Activated naive CD4-positive, alpha-beta T cell treated with anti-CD3 and anti-CD28 coated beads, Interleukin-2, amount 10 ng/mL, durations not matched to agents 7 days and 5 days (primary cell): ENCODE measurements at regions not wholly inside any gene's neighbourhood (a gene's known extent, or its start where the extent isn't known, plus 50 kb on each side); places are given as distances from the start of the nearest gene placed in this dataset.

Experiments
- CTCF ChIA-PET: fragments of 350-600 bp; sonication (Branson Sonifier 250); formaldehyde crosslinking; loops from one replicate; lab custom pipeline; 2021; ENCODE audit warnings: antibody characterized with exemption; lab: Charles Lee
- DNase-seq: peaks from one replicate; pipeline ENCODE4 v3.0.0-alpha.2; 2020
- H3K27ac Mint-ChIP-seq: one replicate; pipeline ENCODE4 v1.8.0; 2021; ENCODE audit warnings: mild to moderate bottlenecking, moderate library complexity, mixed read lengths
- H3K27me3 Mint-ChIP-seq: one replicate; pipeline ENCODE4 v1.8.0; 2021; ENCODE audit warnings: mild to moderate bottlenecking, mixed read lengths
- H3K36me3 Mint-ChIP-seq: one replicate; pipeline ENCODE4 v1.8.0; 2021; ENCODE audit warnings: mixed read lengths
- H3K4me1 Mint-ChIP-seq: one replicate; pipeline ENCODE4 v1.8.0; 2021; ENCODE audit warnings: mixed read lengths
- H3K4me3 Mint-ChIP-seq: one replicate; pipeline ENCODE4 v1.8.0; 2021; ENCODE audit warnings: mild to moderate bottlenecking, moderate library complexity, mixed read lengths
- H3K9me3 Mint-ChIP-seq: one replicate; pipeline ENCODE4 v1.8.0; 2021; ENCODE audit warnings: mixed read lengths

DNA sequence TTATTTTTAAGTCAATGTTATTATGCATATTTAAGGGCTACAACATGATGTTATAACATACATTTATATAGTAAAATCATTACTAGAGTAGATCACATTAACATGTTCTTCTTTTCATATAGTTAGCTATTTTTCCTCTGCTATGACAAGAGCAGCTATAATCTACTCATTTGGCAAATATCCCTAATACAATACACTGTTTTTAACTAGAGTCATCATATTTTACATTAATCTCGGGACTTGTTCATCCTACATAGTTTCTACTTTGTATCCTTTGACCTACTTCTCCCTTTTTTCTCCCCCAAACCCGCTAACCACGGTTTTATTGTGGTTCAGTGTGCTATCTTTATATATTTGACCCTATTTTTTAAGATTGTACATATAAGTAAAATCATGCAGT lies 249.0 kb downstream of the EPM2A start:
- CTCF ChIA-PET: no interaction called here
- Mint-ChIP-seq H3K27me3 (no peaks in the 10 kb centered on the region), H3K27ac (no peak overlapping the region), H3K4me1 (no peaks in the 10 kb centered on the region), H3K36me3 (no peaks in the 10 kb centered on the region), H3K4me3 (no peak overlapping the region), H3K9me3 (peaks cover 2% of the 10 kb centered on the region)
- no peak for DNase-seq

DNA sequence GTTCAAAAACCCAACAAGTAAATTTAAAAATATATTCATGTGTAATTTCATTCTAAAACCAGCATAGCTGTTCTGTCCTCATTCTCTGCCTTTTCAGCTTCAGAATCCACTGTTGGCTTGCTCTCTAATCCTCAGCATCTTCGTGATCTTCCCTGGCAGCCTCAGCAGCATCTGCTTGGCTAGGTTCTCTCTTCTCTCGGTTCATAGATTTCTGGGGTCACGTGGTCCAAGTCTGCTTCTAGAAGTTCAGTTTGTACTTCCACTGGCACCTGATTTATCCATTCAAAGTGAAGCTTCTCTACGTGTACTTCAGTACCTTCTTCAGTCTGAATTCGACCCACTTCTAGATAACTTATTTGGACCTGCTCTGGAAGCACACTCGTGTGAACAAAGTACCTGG lies 245.7 kb downstream of the EPM2A start:
- H3K27me3 Mint-ChIP-seq: no peaks in the 10 kb centered on the region

DNA sequence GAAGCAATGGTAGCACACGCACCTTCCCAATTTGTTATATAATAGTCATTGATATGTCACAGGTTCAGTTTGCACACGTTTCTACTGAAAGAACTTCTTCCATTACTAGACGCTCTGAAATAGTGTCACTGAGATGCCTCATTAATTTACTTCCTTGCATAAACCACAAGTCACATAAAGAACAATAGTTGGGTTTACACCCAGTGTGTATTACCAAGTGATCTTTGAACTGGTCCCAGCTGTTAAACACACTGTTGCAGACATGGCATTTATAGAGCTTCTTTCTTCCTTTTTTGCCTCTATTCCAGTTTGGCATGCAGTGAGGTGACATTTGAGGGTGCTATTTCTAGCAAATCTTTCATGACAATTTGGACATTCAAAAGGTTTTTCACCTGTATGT lies 245.3 kb downstream of the EPM2A start:
- no peak overlapping the region for H3K4me3 Mint-ChIP-seq

More for the DNA sequence above, 245.7 kb downstream of the EPM2A start:
- no peak overlapping the region for H3K4me3 Mint-ChIP-seq
- CTCF ChIA-PET: no interaction called here
- H3K27ac Mint-ChIP-seq: no peak overlapping the region
- H3K9me3 Mint-ChIP-seq: peaks cover 6% of the 10 kb centered on the region
- no peak for DNase-seq
- no peaks in the 10 kb centered on the region for H3K36me3 Mint-ChIP-seq
- H3K4me1 Mint-ChIP-seq: no peaks in the 10 kb centered on the region

GRCh38 chr6:145491126-145491525 lies 244.2 kb downstream of the EPM2A start:
- Mint-ChIP-seq H3K36me3 (no peaks in the 10 kb centered on the region), H3K27ac (no peak overlapping the region), H3K9me3 (peaks cover 7% of the 10 kb centered on the region), H3K4me3 (no peak overlapping the region), H3K4me1 (no peaks in the 10 kb centered on the region), H3K27me3 (no peaks in the 10 kb centered on the region)
- CTCF ChIA-PET: interaction anchor here (0.6 kb wide), 1 partner anchor 1260 kb away, joined by 3 read pairs; no protein-coding TSS in a partner anchor
- no peak for DNase-seq

More for the DNA sequence above, 245.3 kb downstream of the EPM2A start:
- no peaks in the 10 kb centered on the region for H3K36me3 Mint-ChIP-seq
- H3K9me3 Mint-ChIP-seq: peaks cover 6% of the 10 kb centered on the region
- H3K27me3 Mint-ChIP-seq: no peaks in the 10 kb centered on the region
- DNase-seq: no peak
- CTCF ChIA-PET: no interaction called here
- H3K27ac Mint-ChIP-seq: no peak overlapping the region
- H3K4me1 Mint-ChIP-seq: no peaks in the 10 kb centered on the region

DNA sequence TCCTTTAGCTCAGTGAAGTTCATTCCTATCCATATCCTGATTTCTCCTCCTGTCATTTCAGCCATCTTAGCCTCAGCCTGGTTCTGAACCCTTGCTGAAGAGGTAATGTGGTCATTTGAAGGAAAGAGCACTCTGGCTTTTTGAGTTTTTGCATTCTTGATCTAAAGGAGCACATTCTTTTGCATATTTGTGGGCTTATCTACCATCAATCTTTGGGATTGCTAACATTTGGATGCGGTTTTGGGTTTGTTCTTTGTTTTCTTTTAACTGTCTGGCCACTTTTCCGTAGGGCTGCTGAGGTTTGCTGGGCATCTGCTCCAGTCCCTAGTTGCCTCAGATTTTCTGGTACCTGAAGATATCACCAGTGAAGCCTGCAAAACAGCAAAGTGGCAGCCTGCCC lies 238.3 kb downstream of the EPM2A start:
- no peaks in the 10 kb centered on the region for H3K27me3 Mint-ChIP-seq
- CTCF ChIA-PET: no interaction called here
- no peak overlapping the region for H3K4me3 Mint-ChIP-seq
- H3K4me1 Mint-ChIP-seq: no peaks in the 10 kb centered on the region
- peaks cover 13% of the 10 kb centered on the region for H3K9me3 Mint-ChIP-seq
- H3K27ac Mint-ChIP-seq: no peak overlapping the region
- no peaks in the 10 kb centered on the region for H3K36me3 Mint-ChIP-seq
- no peak for DNase-seq

GRCh38 chr6:145498425-145498824 lies 236.9 kb downstream of the EPM2A start:
- Mint-ChIP-seq H3K9me3 (peaks cover 12% of the 10 kb centered on the region), H3K4me3 (no peak overlapping the region), H3K27me3 (no peaks in the 10 kb centered on the region), H3K27ac (no peak overlapping the region), H3K36me3 (no peaks in the 10 kb centered on the region), H3K4me1 (no peaks in the 10 kb centered on the region)
- no peak for DNase-seq
- CTCF ChIA-PET: no interaction called here

DNA sequence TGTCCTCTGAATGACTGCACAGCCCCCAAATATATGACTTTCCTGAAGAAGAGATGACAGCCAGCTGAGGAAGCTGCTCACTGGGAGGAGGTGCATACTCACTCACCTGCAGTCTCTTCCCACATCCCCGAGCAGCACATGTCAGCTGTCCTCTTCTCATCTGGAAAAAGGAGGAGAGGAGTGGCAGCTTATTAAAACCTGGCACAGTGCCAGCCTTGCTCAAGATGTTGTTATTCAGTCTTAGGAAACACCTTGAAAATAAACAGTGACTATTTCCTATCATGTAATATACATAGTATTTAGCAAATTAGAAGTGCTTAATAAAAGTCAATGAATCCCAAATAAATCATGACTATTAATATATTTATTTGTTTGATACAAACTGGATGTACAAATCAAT lies 232.9 kb downstream of the EPM2A start:
- no peaks in the 10 kb centered on the region for H3K36me3 Mint-ChIP-seq
- H3K4me1 Mint-ChIP-seq: no peaks in the 10 kb centered on the region
- peaks cover 6% of the 10 kb centered on the region for H3K9me3 Mint-ChIP-seq
- no peak overlapping the region for H3K4me3 Mint-ChIP-seq
- no peak for DNase-seq
- CTCF ChIA-PET: no interaction called here
- no peak overlapping the region for H3K27ac Mint-ChIP-seq
- H3K27me3 Mint-ChIP-seq: no peaks in the 10 kb centered on the region

- no peak for DNase-seq
- Mint-ChIP-seq H3K4me1 (no peaks in the 10 kb centered on the region), H3K36me3 (no peaks in the 10 kb centered on the region), H3K27ac (no peak overlapping the region), H3K4me3 (no peak overlapping the region), H3K27me3 (no peaks in the 10 kb centered on the region), H3K9me3 (peaks cover 12% of the 10 kb centered on the region)
- CTCF ChIA-PET: no interaction called here
Measured at GRCh38 chr6:145506136-145506535, 229.2 kb downstream of the EPM2A start.

- H3K9me3 Mint-ChIP-seq: peaks cover 17% of the 10 kb centered on the region
- H3K4me1 Mint-ChIP-seq: no peaks in the 10 kb centered on the region
- no peak overlapping the region for H3K27ac Mint-ChIP-seq
- H3K27me3 Mint-ChIP-seq: no peaks in the 10 kb centered on the region
- H3K36me3 Mint-ChIP-seq: no peaks in the 10 kb centered on the region
- no peak for DNase-seq
- H3K4me3 Mint-ChIP-seq: no peak overlapping the region
- CTCF ChIA-PET: no interaction called here
Measured at GRCh38 chr6:145506565-145506964, 228.8 kb downstream of the EPM2A start.

DNA sequence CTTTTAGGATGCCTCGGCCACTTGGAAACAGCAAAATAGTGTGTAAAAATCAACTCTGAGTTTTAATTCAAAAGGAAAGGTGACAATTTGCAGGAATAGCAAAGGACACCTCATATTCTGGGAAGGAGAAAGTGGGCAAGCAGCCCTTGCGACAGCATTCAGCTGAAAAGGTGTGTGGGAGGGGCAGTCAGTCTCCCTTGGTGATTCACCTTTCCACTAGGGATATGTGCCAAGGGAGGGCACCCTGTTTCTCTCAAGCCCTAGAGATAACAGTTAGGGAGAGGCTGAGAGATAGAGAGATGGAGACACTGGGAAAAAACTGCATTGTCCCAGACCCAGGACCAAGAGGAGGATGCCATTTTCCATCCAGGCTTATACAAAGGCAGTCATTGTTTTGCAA lies 228.1 kb downstream of the EPM2A start:
- H3K4me3 Mint-ChIP-seq: no peak overlapping the region
- H3K9me3 Mint-ChIP-seq: peaks cover 18% of the 10 kb centered on the region
- no peaks in the 10 kb centered on the region for H3K4me1 Mint-ChIP-seq
- H3K27me3 Mint-ChIP-seq: no peaks in the 10 kb centered on the region
- DNase-seq: no peak
- CTCF ChIA-PET: no interaction called here
- no peaks in the 10 kb centered on the region for H3K36me3 Mint-ChIP-seq
- no peak overlapping the region for H3K27ac Mint-ChIP-seq

GRCh38 chr6:145508107-145508506 lies 227.2 kb downstream of the EPM2A start:
- CTCF ChIA-PET: no interaction called here
- H3K9me3 Mint-ChIP-seq: peaks cover 18% of the 10 kb centered on the region
- no peaks in the 10 kb centered on the region for H3K27me3 Mint-ChIP-seq
- H3K36me3 Mint-ChIP-seq: no peaks in the 10 kb centered on the region
- DNase-seq: no peak
- no peak overlapping the region for H3K4me3 Mint-ChIP-seq
- H3K27ac Mint-ChIP-seq: no peak overlapping the region
- no peaks in the 10 kb centered on the region for H3K4me1 Mint-ChIP-seq

DNA sequence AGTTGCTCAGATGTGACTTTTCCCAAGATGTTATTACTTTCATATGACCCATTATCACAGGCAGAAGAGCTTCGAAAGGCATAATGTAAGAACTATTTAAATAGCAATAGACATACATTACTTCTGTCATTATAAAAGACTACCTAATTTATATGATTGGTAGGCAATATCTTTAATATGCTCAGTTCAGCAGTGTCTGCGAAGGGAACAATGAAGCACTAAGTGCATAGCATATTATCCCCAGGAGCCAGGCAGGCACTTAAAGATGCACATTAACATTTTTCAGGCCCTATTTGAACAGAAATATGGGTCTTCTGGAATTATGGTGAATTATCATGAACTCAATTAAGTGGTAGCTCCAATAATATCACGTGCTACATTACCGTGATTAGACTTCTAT lies 217.8 kb downstream of the EPM2A start:
- no peak for DNase-seq
- Mint-ChIP-seq H3K27me3 (no peaks in the 10 kb centered on the region), H3K36me3 (no peaks in the 10 kb centered on the region), H3K4me3 (no peak overlapping the region), H3K9me3 (no peaks in the 10 kb centered on the region), H3K4me1 (no peaks in the 10 kb centered on the region), H3K27ac (no peak overlapping the region)
- CTCF ChIA-PET: no interaction called here

DNA sequence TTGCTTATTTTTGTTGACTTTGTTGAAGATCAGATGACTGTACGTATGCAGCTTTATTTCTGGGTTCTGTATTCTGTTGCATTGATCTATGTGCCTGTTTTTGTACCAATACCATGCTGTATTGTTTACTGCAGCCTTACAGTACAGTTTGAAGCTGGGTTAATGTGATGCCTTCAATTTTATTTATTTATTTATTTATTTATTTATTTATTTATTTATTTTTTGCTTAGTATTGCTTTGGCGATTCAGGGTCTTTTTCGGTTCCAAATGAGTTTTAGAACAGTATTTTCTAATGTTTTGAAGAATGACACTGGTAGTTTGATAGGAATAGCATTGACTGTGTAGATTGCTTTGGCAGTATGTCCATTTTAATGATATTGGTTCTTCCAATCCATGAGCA lies 210.3 kb downstream of the EPM2A start:
- no peak overlapping the region for H3K27ac Mint-ChIP-seq
- no peak overlapping the region for H3K4me3 Mint-ChIP-seq
- no peak for DNase-seq
- CTCF ChIA-PET: no interaction called here
- H3K4me1 Mint-ChIP-seq: no peaks in the 10 kb centered on the region
- peaks cover 2% of the 10 kb centered on the region for H3K9me3 Mint-ChIP-seq
- H3K36me3 Mint-ChIP-seq: no peaks in the 10 kb centered on the region
- no peaks in the 10 kb centered on the region for H3K27me3 Mint-ChIP-seq

- H3K27ac Mint-ChIP-seq: no peak overlapping the region
- no peak overlapping the region for H3K4me3 Mint-ChIP-seq
- no peak for DNase-seq
- H3K36me3 Mint-ChIP-seq: no peaks in the 10 kb centered on the region
- H3K27me3 Mint-ChIP-seq: no peaks in the 10 kb centered on the region
- H3K4me1 Mint-ChIP-seq: no peaks in the 10 kb centered on the region
- CTCF ChIA-PET: no interaction called here
- H3K9me3 Mint-ChIP-seq: peaks cover 2% of the 10 kb centered on the region
Measured at GRCh38 chr6:145529582-145529981, 205.7 kb downstream of the EPM2A start.

- no peak for DNase-seq
- Mint-ChIP-seq H3K36me3 (no peaks in the 10 kb centered on the region), H3K9me3 (peaks cover 2% of the 10 kb centered on the region), H3K4me3 (no peak overlapping the region), H3K4me1 (no peaks in the 10 kb centered on the region), H3K27me3 (no peaks in the 10 kb centered on the region), H3K27ac (no peak overlapping the region)
- CTCF ChIA-PET: no interaction called here
Measured at GRCh38 chr6:145530454-145530853, 204.9 kb downstream of the EPM2A start.

DNA sequence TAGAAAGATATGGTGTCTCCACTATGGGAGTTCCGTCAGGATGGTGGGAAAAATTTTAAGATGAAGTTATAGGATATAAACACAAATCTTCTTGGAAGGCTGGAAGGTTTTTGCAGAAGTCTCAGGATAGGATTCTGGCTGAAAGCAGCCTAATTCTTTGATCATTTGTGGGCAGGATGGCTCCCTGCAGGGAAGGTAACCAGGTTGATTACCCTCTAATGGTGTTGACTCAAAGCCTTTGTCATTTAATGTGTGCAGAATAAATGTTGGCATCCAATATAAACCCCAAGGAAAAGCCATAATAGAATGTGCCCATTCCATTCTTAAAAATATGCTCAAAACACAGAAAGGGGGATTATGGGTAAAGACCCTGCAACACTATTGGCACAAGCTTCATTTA lies 204.3 kb downstream of the EPM2A start:
- CTCF ChIA-PET: no interaction called here
- no peaks in the 10 kb centered on the region for H3K36me3 Mint-ChIP-seq
- H3K4me3 Mint-ChIP-seq: no peak overlapping the region
- DNase-seq: no peak
- no peaks in the 10 kb centered on the region for H3K9me3 Mint-ChIP-seq
- H3K27ac Mint-ChIP-seq: no peak overlapping the region
- H3K4me1 Mint-ChIP-seq: no peaks in the 10 kb centered on the region
- no peaks in the 10 kb centered on the region for H3K27me3 Mint-ChIP-seq
